ENCODE measurements at regions not wholly inside any gene's neighbourhood (a gene's known extent, or its start where the extent isn't known, plus 50 kb on each side); places are given as distances from the start of the nearest gene placed in this dataset.

DNA sequence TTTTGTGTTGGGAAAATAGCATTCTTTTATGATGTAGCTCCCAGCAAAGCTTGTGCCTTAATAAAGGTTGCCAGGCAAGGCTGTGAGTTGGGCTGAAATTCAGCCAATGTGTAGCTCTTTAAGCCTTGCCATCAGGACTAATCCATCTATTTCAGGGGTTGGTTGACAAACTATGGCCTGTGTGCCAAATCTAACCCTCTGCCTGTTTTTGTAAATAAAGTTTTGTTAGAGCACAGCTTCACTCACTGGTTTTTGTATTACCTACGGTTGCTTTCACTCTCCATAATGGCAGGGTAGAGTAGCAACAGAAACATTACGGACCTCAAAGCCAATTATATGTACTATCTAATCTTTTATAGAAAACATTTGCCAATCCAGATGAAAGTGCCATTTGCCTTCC is 638.1 kb upstream of the POT1 start:
- no peak for DNase-seq (ENCODE audit: low read depth)

DNA sequence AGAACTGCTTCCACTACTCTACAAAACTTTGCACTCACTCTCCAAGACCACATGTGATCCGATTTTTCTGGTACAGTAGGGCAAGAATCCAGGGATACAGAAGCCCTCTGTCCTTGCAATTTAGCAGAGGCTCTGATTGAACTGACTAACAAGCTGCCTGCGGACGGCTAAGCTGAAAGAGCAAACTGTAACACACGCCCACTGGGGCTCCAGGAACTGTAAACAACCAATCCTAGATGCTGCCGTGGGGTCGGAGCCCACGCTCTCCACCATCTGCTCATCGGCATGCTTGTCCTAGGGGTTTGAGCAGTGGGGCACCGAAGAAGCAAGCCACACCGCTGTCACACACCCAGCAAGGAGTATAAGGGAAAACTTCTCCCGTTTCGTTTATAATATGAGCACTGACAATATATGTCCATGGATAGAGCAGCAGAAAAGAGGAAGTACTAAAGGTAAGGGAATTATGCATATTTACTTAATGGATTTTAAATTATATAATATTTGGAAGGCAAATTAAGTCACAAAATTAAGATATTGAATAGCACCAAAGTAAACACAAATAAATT is 634.4 kb upstream of the POT1 start:
- no peak for DNase-seq (ENCODE audit: low read depth)

DNA sequence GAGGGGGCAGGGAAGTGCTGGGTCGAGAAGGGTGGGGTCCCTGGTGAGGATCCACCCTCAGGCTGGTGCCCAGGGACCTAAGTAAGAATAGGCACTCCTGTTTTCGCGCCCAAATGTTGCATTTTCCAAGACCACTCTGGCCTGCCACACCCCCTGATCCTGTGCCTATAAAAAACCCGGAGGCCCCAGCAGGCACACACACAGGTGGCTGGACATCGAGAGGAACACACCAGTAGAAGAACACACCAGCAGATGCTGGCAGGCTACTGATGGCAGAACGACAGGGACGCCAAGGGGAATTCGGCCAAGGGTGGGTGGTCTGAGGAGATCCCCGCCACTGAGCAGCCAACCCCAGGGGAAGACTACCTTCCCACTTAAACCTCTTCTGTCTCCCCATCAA is 633.9 kb upstream of the POT1 start:
- no peak for DNase-seq (ENCODE audit: low read depth)

DNA sequence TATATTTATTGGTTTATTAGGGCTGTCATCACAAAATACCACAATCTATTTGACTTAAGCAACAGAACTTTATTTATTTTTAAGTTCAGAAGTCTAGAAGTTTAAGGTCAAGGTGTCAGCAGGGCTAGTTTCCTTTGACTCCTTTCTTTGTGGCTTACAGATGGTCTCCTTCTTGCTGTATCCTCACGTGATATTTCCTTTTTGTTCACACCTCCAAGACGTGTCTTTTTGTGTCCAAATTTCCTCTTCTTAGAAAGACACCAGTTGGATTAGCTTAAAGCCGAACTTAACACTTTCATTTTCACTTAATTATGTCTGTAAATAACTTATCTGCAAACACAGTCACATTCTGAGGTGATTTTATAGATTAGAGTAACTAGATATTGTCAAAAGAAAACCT is 631.4 kb upstream of the POT1 start:
- DNase-seq (ENCODE audit: low read depth): no peak

DNA sequence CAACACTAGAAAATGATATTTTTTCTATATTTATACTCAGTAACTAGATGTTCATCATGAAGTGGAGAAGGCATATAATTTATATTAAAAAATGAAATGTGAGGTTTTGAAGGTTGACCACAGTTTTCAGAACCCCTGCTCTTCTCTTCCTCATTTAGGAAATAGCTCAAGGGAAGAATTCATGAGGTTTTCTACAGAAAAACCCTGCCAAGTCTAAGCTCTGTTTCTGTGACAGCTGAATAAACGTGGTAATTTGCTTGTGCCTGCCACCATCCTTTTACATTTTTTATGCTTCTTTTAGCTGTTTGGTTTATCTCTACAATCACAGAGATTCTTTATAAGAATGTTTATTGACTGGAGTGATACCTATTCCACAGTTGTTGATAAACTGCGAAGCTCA is 630.3 kb upstream of the POT1 start:
- no peak for DNase-seq (ENCODE audit: low read depth)

DNA sequence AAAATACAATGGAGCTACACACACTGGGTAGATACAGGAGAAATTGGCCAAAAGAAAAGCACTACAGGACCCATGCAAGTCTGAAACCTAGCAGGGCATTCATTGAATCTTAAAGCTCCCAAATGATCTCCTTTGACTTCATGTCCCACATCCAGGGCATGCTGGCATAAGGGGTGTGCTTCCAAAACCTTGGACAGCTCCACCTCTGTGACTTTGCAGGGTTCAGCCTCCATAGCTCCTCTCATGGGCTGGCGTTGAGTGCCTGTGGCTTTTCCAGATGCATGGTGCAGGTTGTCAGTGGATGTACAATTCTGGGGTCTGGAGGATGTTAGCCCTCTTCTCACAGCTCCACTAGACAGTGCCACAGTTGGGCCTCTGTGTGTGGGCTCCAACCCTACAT is 626.3 kb upstream of the POT1 start:
- no peak for DNase-seq (ENCODE audit: low read depth)

DNA sequence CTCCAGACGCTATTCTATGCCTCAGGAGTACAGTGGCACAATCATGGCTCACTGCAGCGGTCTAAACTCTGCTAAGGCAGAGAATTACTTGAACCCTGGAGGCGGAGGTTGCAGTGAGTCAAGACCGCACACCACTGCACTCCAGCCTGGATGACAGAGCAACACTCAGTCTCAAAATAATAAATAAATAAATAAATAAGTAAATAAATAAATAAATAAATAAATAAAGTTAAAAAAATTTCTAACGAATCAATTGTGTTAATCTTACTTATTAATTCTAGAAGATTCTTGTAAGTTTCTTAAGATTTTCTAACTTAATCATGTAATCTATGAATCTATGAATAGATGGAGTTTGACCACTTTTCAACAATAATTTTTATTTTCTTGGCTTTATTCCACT is 621.4 kb upstream of the POT1 start:
- DNase-seq (ENCODE audit: low read depth): no peak

DNA sequence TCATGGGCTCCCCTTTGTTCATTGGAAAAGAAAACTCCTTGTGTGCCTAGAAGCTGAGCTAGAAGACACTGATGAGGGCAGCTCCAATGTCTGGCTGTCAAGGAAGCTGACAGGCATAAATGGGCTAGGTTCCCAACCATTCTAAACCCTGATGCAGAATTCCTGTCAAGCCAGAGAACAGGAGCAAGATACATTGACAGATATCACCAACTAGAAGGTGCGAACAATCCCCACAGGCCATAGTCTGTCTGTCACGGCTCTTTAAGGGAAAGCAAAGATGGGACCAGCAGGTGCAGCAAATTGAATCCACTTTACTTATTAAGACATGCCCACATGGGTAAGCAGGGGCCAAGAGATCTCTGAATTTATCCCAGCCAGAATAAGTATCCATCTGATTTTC is 617.9 kb upstream of the POT1 start:
- DNase-seq (ENCODE audit: low read depth): no peak

DNA sequence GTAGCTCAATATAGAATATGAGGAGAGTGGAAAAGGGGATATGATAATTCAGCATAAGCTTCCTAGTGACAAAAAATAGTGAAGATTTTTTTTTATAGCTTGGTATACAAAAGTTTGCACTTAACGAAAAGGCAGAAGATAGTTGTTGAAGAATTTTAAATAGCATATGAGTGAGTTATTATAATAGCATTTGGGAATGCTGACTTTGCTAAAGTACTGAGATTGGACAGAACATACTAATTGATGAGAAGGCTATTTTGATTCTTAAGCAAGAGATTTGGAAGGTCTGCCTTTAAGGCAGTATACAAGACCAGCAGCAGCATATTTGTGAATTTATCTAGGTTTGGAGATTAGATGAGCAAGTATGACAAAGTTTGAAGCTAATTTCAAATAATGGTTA is 600.9 kb upstream of the POT1 start:
- DNase-seq (ENCODE audit: low read depth): no peak

DNA sequence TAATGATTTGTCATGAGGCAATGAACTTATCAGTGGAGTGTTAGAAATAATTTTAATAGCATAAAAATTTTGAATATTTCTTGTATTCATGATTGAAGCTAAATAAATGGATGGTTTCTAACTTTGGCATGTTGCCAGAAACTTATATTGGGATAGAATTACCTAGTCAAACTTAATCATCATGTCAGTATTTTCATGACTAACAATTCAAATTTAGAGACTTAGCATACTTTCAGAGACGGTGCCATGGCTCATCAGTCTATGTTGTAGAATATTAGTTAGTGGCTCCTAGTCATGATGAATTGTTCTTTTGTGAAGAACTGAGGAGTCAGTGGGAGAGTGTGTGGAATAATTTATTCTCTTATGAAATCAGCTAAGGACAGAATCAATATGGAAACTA is 599.6 kb upstream of the POT1 start:
- no peak for DNase-seq (ENCODE audit: low read depth)

DNA sequence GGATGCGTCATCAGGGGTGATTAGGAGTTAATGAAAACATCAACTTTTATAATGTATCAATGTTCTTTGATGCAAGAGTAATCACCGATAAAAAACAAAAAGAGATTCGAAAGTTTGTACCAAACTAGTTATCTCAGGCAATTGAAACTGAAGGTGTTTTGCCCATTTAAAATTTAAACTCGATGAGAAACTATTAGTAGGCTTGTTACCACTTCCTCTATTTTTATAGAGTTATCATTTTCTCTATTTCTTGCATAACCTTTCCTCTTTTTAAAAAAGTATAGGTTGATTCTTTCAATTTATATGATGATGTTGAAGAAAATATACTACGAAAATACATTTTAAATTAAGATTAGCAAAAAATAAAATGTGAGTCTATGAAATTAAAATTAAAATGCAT is 597.3 kb upstream of the POT1 start:
- no peak for DNase-seq (ENCODE audit: low read depth)

DNA sequence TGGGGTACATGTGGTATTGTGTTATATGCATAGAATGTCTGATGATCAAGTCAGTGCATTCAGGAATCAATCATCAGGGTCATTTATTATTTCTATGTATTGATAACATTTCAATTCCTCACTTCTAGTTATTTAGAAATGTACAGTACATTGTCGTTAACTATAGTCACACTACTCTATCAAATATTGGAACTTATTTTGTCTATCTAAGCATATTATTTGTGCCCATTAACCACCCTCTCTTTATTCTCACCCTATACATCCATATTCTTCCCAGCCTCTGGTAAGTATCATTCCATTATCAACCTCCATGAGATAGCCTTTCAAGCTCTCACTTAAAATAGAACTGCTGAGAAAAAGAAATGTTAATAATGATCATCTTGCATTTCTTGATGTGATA is 596.5 kb upstream of the POT1 start:
- DNase-seq (ENCODE audit: low read depth): no peak

DNA sequence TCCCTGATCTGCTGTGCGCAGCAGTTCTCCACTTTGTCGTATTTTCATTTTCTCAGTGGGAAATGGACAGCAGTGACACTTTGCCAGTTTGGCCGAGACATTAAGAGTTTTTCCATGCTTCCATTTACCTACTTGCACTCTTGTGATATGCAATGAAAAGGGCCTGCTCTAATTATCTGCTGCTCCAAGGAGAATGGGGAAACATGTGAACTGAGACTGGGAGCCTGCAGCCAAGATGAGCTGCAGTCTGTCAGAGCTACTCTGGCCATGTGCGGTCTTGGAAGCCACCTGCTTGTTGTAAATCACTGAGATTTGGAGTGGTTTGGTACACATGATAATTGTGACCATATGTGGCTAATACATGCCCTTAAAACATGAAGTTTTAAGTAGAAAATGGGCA is 586.6 kb upstream of the POT1 start:
- DNase-seq (ENCODE audit: low read depth): no peak

DNA sequence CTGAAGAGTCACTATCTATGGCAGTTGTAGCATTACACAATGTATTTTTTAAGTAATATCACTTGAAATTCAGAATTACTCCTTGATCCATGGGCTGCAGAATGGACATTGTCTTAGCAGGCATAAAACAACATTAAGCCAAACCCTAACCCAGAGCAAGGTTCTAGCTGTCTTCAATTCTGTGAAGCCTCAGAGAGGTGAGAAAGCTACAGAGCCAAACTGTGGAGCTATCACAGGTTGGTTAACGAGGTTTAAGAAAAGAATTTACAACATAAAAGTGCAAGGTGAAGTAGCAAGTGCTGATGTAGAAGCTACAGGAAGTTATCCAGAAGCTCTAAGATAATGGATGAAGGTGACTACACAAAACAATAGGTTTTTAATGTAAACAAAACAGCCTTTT is 582.7 kb upstream of the POT1 start:
- DNase-seq (ENCODE audit: low read depth): no peak

DNA sequence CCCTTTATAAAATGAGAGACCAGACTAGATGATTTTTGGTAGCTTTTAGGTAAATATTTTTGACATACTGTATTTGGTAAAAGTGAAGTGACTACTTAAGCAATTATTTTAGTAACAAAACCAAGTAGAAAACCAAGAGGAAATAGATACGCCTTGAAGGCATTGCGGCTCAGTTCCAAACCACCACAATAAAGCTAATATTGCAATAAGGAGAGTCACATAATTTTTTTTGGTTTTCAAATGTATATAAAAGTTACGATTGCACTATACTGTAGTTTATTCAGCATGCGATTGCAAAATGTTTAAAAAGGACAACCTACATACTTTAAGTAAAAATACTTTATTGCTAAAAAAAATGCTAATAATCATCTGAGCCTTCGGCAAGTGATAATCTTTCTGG is 581.7 kb upstream of the POT1 start:
- no peak for DNase-seq (ENCODE audit: low read depth)

DNA sequence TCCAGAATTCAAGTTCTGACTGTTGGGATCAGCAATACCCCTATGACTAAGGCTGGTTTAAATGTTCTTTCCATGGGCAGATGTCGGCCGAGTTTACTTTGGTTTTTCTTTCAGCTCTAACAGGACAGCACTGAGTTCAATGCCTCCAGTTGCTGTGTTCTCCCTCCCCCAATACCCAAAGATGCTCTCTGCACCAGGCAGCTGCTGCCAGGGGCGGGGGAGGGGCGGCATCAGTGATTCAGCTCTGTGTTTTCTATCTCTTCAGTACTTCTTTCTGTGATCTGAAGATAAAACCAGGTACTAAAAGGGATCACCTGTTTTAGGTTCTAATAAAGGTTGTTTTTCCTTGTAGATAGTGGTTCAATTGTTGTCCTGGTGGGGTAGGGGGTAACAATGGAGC is 576.7 kb upstream of the POT1 start:
- no peak for DNase-seq (ENCODE audit: low read depth)

DNA sequence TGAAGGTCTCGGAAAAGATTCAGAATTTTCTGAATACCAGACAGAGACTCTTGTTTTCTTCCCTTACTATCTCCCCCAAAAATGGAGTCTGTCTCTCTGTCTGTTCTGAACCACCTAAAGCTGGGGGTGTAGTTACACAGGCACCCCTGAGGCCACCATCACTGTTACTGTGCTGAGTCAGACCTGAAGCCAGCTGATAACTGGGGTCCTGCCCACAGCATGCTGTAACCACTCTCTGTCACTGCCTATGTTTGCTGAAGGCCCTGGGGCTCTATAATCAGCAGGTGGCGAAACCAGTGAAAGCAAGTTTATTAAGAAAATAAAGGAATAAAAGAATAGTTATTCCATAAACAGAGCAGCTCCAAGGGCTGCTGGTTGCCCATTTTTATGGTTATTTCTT is 575.2 kb upstream of the POT1 start:
- DNase-seq (ENCODE audit: low read depth): no peak

DNA sequence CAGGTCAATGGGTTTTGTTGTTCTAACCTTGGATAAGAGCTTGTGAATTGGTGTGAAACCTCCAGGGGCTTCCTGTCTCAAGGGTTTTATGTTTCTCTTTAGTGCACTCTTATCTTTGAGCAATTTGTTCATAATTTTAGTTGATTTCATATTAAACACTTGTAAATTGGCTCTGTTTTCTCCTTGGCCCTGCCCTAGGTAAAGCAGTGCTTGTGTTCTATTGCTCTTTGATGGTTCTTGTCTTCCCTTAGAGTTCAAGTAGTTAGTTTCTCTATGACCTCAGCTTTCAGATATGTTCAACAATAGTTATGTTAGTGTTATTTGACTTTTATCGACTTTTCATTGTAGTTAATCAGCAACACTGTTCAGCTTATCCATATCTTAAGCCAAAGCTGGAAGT is 566.4 kb upstream of the POT1 start:
- no peak for DNase-seq (ENCODE audit: low read depth)

DNA sequence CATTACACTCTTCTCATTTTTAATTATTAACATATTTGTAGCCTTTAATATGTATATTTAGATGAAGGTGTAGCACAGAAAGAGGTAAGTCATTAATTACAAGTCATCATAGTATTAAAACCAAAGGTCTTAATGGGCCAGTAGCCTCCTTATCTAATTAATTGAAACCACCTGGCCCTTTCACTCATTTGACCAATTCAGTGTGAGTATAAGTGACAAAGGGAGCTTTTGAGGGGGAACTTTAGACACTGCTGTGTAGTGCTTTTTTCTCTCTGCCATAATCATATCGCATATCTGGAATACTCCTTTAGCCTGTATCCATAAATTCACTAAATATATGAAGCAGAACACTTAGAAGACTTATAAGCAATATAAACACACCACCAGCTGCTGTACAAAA is 562.9 kb upstream of the POT1 start:
- no peak for DNase-seq (ENCODE audit: low read depth)

DNA sequence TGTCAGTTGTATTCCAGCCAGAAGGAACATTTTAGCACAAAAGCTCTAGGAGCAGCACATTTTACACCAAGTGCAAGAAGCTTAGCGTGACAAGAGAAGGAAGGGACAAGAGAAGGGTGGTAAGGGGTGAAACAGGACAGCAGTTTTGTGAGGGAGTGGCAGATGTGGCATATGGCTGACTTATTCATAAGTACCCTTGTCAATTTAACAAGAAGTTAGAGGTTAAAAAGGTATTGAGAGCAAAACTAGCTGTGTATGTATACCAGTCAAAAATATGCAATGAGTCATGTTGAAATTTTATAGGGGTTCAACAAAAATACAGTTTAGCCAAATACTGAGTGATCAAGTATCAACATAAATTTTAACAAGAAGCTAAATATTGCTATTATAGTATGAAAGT is 561.5 kb upstream of the POT1 start:
- no peak for DNase-seq (ENCODE audit: low read depth)

DNA sequence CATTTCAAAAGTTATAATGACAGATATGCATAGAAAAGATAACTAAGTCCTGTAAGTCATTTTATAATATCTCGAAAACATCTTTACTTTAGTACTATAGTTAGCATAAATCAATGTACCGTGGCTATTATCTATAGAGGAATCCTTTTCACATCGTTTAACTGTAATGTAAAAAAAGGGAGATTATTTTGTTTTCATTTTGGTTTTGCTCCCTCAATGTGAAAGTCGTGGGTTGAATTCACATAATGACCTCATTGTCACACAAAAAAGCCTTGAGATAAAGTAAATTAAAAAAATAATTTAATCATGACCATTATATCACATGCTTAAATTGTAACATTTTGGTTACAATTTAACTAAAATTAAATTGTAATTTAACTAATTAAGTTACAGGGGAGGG is 560.5 kb upstream of the POT1 start:
- DNase-seq (ENCODE audit: low read depth): no peak

DNA sequence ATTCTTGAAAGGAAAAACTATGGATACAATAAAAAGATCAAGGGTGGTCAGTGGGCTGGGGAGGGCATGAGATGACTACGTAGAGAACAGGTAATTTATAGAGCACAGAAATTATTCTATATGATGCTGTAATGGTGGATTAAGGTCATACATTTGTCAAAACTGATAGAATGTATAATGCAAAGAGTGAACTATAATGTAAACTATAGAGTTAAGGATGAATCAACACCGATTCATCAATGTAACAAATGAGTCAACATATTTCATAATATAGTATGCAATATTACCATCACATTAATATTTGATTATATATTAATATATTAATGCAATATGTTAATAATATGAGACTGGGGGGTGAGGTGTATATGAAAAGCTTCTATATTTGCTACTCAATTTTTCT is 555.6 kb upstream of the POT1 start:
- DNase-seq (ENCODE audit: low read depth): no peak

DNA sequence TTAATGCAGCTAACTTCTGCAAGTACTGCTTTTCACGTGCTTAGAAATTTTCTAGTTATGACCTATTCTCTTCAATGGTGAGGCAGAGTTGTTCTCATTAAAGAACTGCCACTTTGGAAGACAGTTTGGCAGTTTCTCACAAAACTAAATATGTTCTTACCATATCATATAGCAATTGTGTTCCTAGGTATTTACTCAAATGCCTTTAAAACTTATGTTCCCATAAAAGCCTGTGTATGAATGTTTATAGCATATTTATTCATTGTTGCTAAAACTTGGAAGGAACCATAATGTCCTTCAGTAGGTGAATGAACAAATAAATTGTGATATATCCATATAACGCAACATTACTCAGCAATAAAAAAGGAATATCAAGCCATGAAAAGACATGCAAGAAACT is 555.1 kb upstream of the POT1 start:
- no peak for DNase-seq (ENCODE audit: low read depth)

DNA sequence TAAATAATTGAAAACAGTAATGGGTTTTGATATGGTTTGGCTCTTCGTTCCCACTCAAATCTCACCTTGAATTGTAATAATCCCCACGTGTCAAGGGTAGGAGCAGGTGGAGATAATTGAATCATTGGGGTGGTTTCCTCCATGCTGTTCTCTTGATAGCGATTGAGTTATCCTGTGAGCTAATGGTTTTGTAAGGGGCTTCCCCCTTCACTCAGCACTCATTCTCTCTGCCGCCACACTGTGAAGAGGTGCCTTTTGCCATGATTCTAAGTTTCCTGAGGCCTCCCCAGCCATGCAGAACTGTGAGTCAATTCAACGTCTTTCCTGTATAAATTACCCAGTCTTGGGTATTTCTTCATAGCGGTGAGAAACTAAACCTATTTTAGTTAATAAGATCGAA is 551.7 kb upstream of the POT1 start:
- DNase-seq (ENCODE audit: low read depth): no peak

DNA sequence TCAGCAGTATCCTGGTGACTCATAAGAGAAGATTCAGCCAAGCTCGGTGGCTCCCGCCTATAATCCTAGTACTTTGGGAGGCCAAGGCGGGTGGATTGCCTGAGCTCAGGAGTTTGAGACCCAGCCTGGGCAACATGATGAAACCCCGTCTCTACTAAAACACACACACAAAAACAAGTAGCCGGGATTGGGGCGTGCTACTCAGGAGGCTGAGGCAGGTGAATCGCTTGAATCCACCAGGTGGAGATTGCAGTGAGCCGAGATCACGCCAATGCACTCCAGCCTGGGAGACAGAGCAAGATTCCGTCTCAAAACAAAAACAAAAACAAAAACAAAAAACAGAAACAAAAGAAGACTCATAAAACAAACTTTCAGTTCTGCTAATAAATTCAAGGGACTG is 551.1 kb upstream of the POT1 start:
- DNase-seq (ENCODE audit: low read depth): no peak
